Naive thymus-derived CD4-positive, alpha-beta T cell (primary cell): ENCODE measurements at regions not wholly inside any gene's neighbourhood (a gene's known extent, or its start where the extent isn't known, plus 50 kb on each side); places are given as distances from the start of the nearest gene placed in this dataset.

ENCODE experiments used
- ATAC-seq: fragments of 150-1000 bp; cut with Tn5 transposase; 2 replicates; pipeline ENCODE4 v1.10.0; 2021; ENCODE audit warnings: mild to moderate bottlenecking, moderate library complexity
- CTCF ChIA-PET: fragments of 350-600 bp; sonication (Branson Sonifier 250); formaldehyde crosslinking; loops from one replicate; lab custom pipeline; 2021; ENCODE audit warnings: antibody characterized with exemption; lab: Charles Lee
- POLR2A ChIA-PET: fragments of 350-600 bp; sonication (Branson Sonifier 250); formaldehyde crosslinking; loops from one replicate; lab custom pipeline; 2021; ENCODE audit warnings: antibody characterized with exemption, inconsistent platforms; lab: Charles Lee
- DNase-seq, 9 donors: peaks; one replicate each; pipeline versions ENCODE4 v3.0.0 to v3.0.0-alpha.2; 2020 to 2022; ENCODE audit warnings: mixed read lengths in 1 of 9
- H3K27ac ChIP-seq: one replicate; pipeline ENCODE4 v1.7.0; 2013; ENCODE audit warnings: mild to moderate bottlenecking, low read depth, low read length, moderate library complexity
- H3K27me3 ChIP-seq, 2 donors: one replicate each; pipeline ENCODE4 v1.7.0; 2013; ENCODE audit warnings: low read length in 2 of 2, mild to moderate bottlenecking in 2 of 2, moderate library complexity in 2 of 2; ENCODE audit not compliant: control insufficient read depth in 2 of 2, insufficient read depth in 2 of 2
- H3K36me3 ChIP-seq, 3 experiments: 1 replicate in 2 of 3; 2 replicates in 1 of 3; pipeline ENCODE4 v1.7.0; 2013; ENCODE audit warnings: low read length in 3 of 3, mild to moderate bottlenecking in 3 of 3, moderate library complexity in 1 of 3; ENCODE audit not compliant: insufficient read depth in 3 of 3, control insufficient read depth in 2 of 3
- H3K4me1 ChIP-seq, 2 donors: one replicate each; pipeline ENCODE4 v1.7.0; 2013; ENCODE audit warnings: low read length in 2 of 2, mild to moderate bottlenecking in 2 of 2, moderate library complexity in 1 of 2; ENCODE audit not compliant: control insufficient read depth in 2 of 2, insufficient read depth in 2 of 2
- H3K4me3 ChIP-seq: 2 replicates; pipeline ENCODE4 v1.7.0; 2013; ENCODE audit warnings: mild to moderate bottlenecking, low read length
- H3K9me3 ChIP-seq, 3 experiments: 1 replicate in 2 of 3; 2 replicates in 1 of 3; pipeline ENCODE4 v1.7.0; 2013; ENCODE audit warnings: low read length in 3 of 3; ENCODE audit not compliant: control insufficient read depth in 2 of 3
- H3K27ac Mint-ChIP-seq, 9 donors: one replicate each; pipeline ENCODE4 v1.8.0; 2020 to 2022; ENCODE audit warnings: mixed read lengths in 9 of 9, mild to moderate bottlenecking in 8 of 9, moderate library complexity in 5 of 9, inconsistent platforms in 2 of 9
- H3K27me3 Mint-ChIP-seq, 5 donors: one replicate each; pipeline ENCODE4 v1.8.0; 2021 to 2022; ENCODE audit warnings: mixed read lengths in 5 of 5, mild to moderate bottlenecking in 1 of 5
- H3K36me3 Mint-ChIP-seq, 5 donors: one replicate each; pipeline ENCODE4 v1.8.0; 2020 to 2022; ENCODE audit warnings: mixed read lengths in 5 of 5, mild to moderate bottlenecking in 3 of 5, inconsistent platforms in 1 of 5
- H3K4me1 Mint-ChIP-seq, 7 donors: one replicate each; pipeline ENCODE4 v1.8.0; 2020 to 2022; ENCODE audit warnings: mixed read lengths in 7 of 7, mild to moderate bottlenecking in 3 of 7, inconsistent platforms in 1 of 7
- H3K4me3 Mint-ChIP-seq, 10 donors: one replicate each; pipeline ENCODE4 v1.8.0; 2020 to 2022; ENCODE audit warnings: mild to moderate bottlenecking in 10 of 10, mixed read lengths in 10 of 10, moderate library complexity in 6 of 10, inconsistent platforms in 2 of 10
- H3K9me3 Mint-ChIP-seq, 11 donors: one replicate each; pipeline ENCODE4 v1.8.0; 2020 to 2022; ENCODE audit warnings: mixed read lengths in 11 of 11, mild to moderate bottlenecking in 4 of 11, inconsistent platforms in 1 of 11, moderate library complexity in 1 of 11
- intact Hi-C, 2 donors: fragments of 100-400 bp; cut with micrococcal nuclease; formaldehyde crosslinking; loops; one replicate each; pipeline ENCODE4 v1.15.1; 2023

DNA sequence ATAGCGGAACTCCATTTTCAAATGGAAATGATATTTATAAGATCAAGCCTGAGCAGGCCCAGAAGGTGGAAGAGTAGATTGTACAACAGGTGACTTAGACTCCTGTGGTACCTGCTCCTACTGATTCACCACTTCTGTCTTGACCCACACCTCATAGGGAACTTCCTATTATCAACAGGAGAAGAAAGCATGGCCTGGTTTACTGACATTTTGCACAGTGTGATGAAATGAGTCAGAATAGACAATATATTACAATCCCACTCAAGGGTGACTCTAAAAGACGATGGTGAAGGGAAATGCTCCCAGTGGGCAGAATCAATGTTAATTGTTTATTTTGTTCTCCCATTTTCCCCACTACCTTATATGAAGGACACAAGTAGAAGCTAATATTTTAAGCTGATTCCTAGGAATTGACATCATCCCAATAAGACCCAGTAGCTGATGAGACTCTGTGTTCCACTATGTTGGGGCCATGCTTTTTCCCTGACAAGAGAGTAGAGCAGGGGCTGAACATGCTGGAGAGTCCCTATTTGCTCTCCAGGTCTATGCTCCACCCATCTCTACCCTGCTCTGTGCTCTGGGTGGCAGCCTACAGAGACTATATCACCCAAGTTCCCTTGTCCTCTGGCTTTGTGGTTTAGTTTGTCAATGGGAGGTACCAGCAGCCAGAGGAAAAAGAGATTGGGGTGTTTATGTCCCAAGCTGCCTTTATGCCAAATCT lies 163.4 kb upstream of the FSTL4 start:
- no peaks in the 10 kb centered on the region for H3K36me3 Mint-ChIP-seq
- ATAC-seq (no peak), DNase-seq (no peak)
- CTCF ChIA-PET = no interaction called here
- no peak overlapping the region for H3K27ac Mint-ChIP-seq
- Histone ChIP-seq H3K4me1 (no peaks in the 10 kb centered on the region), H3K4me3 (no peak overlapping the region), H3K27me3 (no peaks in the 10 kb centered on the region), H3K36me3 (no peaks in the 10 kb centered on the region), H3K27ac (no peak overlapping the region), H3K9me3 (no peaks in the 10 kb centered on the region)
- intact Hi-C loops = no loop called here
- no peak overlapping the region for H3K4me3 Mint-ChIP-seq
- POLR2A ChIA-PET = no interaction called here
- H3K27me3 Mint-ChIP-seq = peaks cover 0 to 21% (median 15%) of the 10 kb centered on the region in 5 donors
- no peaks in the 10 kb centered on the region for H3K4me1 Mint-ChIP-seq
- peaks cover 0 to 4% (median 0%) of the 10 kb centered on the region in 11 donors for H3K9me3 Mint-ChIP-seq

DNA sequence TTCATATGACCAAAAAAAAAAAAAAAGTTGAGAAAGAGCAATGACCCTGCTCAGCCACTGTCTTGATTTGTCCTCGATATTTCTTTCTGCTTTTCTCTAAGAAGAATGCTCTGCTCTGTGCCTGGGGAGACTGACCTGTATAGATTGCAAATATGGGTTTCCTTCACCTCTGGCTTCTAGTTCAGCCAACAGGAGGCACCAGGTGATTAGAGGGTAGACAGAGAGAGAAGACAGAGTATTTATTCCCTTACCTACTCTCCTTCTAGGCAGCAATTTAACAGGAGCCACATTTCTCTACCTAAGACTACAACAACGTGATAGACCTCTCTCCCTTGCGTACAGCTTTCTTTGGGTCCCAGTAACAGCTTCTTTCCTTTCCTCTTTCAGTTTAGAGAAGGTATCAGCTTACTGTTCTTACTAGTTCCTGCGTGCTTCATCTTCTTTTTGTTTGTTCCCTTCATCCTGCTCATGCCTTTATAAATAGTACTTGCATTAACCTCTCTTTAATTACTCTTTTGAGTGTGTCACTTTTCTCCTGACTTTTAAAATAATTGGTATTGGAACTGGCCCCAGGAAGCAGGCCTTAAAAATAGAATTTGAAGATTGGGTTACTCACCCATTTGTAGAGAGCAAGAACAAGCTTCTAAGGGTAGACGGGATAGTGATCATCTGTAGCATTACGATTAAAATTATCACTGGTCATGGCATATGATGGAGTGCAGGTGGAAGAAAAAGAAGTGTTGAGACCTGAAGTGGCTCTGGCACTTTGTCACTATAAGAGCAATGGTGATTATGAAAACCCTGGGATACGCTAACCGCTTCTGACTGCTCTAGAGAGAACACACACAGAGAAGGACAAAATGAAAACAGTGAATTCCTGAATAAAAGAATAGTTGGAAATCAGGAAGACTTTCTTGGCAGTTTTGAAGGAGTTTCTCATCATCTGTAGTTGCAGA lies 161.2 kb upstream of the FSTL4 start:
- Mint-ChIP-seq H3K4me1 (no peaks in the 10 kb centered on the region), H3K9me3 (peaks cover 0 to 9% (median 2%) of the 10 kb centered on the region in 11 donors), H3K27me3 (peaks cover 0 to 23% (median 16%) of the 10 kb centered on the region in 5 donors), H3K27ac (no peak overlapping the region), H3K36me3 (no peaks in the 10 kb centered on the region), H3K4me3 (no peak overlapping the region)
- ChIA-PET CTCF (no interaction called here), POLR2A (no interaction called here)
- no peak overlapping the region for H3K4me3 ChIP-seq
- ATAC-seq (no peak), DNase-seq (no peak)
- intact Hi-C loops = no loop called here
- no peaks in the 10 kb centered on the region for H3K4me1 ChIP-seq
- H3K27me3 ChIP-seq = no peaks in the 10 kb centered on the region
- no peak overlapping the region for H3K27ac ChIP-seq
- no peaks in the 10 kb centered on the region for H3K9me3 ChIP-seq
- no peaks in the 10 kb centered on the region for H3K36me3 ChIP-seq

DNA sequence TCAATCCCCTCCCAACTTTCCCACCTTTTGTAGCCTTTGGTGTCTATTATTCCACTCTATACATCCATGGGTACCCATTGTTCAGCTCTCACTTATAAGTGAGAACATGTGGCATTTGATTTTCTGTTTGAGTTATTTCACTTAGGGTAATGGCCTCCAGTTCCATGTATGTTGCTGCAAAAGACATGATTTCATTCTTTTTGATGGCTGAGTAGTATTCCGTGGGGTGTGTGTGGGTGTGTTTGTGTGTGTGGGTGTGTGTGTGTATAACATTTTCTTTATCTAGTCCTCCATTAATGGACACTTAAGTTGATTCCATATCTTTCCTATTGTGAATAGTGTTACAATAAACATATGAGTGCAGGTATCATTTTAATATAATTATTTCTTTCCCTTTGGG lies 157.5 kb upstream of the FSTL4 start:
- no peaks in the 10 kb centered on the region for H3K36me3 Mint-ChIP-seq
- intact Hi-C loops = no loop called here
- H3K4me1 ChIP-seq = no peaks in the 10 kb centered on the region

DNA sequence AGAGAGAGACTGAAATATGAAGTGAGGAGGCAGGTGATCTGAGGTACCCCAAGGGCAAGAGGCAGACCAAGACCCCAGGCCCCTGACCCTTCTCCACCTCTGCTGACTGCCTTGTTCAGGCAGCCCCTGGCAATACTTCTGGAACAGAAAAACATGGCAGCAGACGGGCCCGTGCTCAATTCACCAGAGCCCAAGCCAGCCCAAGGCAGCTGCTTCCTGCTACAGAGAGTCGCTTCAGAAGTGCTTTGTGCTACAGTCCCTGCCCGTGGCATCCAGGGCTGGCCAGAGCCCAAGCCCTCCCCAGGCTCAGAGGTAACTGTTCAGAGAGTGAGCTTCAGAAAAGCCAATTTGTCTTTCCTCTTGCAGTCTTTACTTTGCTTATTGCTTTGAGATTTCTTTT lies 151.4 kb upstream of the FSTL4 start:
- ChIA-PET CTCF (interaction anchor here (1.1 kb wide), 1 partner anchor 9 kb away, joined by 3 read pairs; no protein-coding TSS in a partner anchor), POLR2A (no interaction called here)
- H3K27ac Mint-ChIP-seq = no peak overlapping the region
- intact Hi-C loops = no loop called here
- no peaks in the 10 kb centered on the region for H3K9me3 ChIP-seq
- H3K27me3 ChIP-seq = no peaks in the 10 kb centered on the region
- no peak overlapping the region for H3K4me3 ChIP-seq
- H3K27me3 Mint-ChIP-seq = peaks cover 16 to 39% (median 18%) of the 10 kb centered on the region in 5 donors
- no peak overlapping the region for H3K4me3 Mint-ChIP-seq
- no peaks in the 10 kb centered on the region for H3K36me3 ChIP-seq
- DNase-seq (no peak), ATAC-seq (no peak)
- H3K27ac ChIP-seq = no peak overlapping the region
- H3K36me3 Mint-ChIP-seq = no peaks in the 10 kb centered on the region
- no peaks in the 10 kb centered on the region for H3K9me3 Mint-ChIP-seq
- no peaks in the 10 kb centered on the region for H3K4me1 ChIP-seq
- no peaks in the 10 kb centered on the region for H3K4me1 Mint-ChIP-seq

More for the DNA sequence above, 157.5 kb upstream of the FSTL4 start:
- Histone ChIP-seq H3K4me3 (no peak overlapping the region), H3K27ac (no peak overlapping the region), H3K27me3 (no peaks in the 10 kb centered on the region), H3K9me3 (no peaks in the 10 kb centered on the region), H3K36me3 (no peaks in the 10 kb centered on the region)
- DNase-seq (no peak), ATAC-seq (no peak)
- Mint-ChIP-seq H3K27ac (no peak overlapping the region), H3K4me3 (no peak overlapping the region), H3K4me1 (no peaks in the 10 kb centered on the region), H3K9me3 (peaks cover 0 to 9% (median 2%) of the 10 kb centered on the region in 11 donors), H3K27me3 (peaks cover 18 to 38% (median 30%) of the 10 kb centered on the region in 5 donors)
- POLR2A ChIA-PET = no interaction called here
- CTCF ChIA-PET = no interaction called here

DNA sequence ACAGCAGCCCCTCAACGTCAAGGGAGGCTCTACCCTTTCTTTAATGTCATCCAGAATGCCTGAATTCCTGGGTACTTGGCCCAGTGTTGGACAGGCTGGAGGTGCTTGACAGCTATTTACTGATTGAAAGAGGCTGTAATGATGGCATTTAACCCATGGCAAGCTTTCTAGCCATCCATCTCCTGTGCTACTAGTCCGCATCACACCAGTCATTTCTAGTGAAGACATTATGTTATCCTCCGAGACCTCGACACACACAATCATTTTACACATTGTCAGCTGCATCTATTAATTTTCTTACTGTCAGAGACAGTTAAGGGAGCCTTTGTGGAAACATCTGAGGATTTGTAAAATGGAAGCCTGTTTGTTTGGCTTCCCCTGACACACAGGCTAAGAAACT lies 149.3 kb upstream of the FSTL4 start:
- intact Hi-C loops = no loop called here
- H3K4me3 Mint-ChIP-seq = no peak overlapping the region
- H3K4me1 Mint-ChIP-seq = no peaks in the 10 kb centered on the region
- H3K36me3 ChIP-seq = no peaks in the 10 kb centered on the region
- H3K27me3 ChIP-seq = no peaks in the 10 kb centered on the region
- H3K27ac Mint-ChIP-seq = no peak overlapping the region
- ChIA-PET CTCF (no interaction called here), POLR2A (no interaction called here)
- DNase-seq = no peak
- H3K4me3 ChIP-seq = no peak overlapping the region
- no peaks in the 10 kb centered on the region for H3K9me3 ChIP-seq
- ATAC-seq = no peak
- H3K27ac ChIP-seq = no peak overlapping the region
- H3K4me1 ChIP-seq = no peaks in the 10 kb centered on the region
- peaks cover 18 to 32% (median 20%) of the 10 kb centered on the region in 5 donors for H3K27me3 Mint-ChIP-seq
- H3K36me3 Mint-ChIP-seq = no peaks in the 10 kb centered on the region
- no peaks in the 10 kb centered on the region for H3K9me3 Mint-ChIP-seq

DNA sequence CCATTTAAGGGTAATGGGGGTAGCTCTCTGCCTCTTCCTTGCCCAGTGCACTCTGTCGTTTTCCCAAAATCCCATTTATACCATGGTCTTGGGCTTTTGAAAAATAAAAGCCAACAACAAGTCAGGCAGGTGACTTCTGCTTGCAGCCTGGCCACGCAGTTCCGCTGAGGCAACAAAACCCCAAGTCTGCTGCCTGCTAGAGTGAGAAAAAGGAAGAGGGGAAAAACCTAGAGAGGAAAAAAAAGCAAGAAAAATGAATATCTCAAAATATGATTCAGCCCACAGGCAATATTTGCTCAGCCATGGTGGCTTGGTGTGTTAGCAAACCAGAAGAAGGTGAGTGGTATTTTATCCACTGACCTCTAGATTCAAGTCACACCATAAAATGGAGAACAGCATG lies 148.2 kb upstream of the FSTL4 start:
- Mint-ChIP-seq H3K27me3 (peaks cover 19 to 30% (median 24%) of the 10 kb centered on the region in 5 donors), H3K9me3 (no peaks in the 10 kb centered on the region), H3K27ac (no peak overlapping the region), H3K4me1 (no peaks in the 10 kb centered on the region), H3K4me3 (no peak overlapping the region), H3K36me3 (no peaks in the 10 kb centered on the region)
- no peak overlapping the region for H3K27ac ChIP-seq
- POLR2A ChIA-PET = no interaction called here
- no peaks in the 10 kb centered on the region for H3K27me3 ChIP-seq
- ATAC-seq (no peak), DNase-seq (no peak)
- no peak overlapping the region for H3K4me3 ChIP-seq
- H3K9me3 ChIP-seq = no peaks in the 10 kb centered on the region
- no peaks in the 10 kb centered on the region for H3K36me3 ChIP-seq
- no peaks in the 10 kb centered on the region for H3K4me1 ChIP-seq
- CTCF ChIA-PET = no interaction called here
- intact Hi-C loops = no loop called here
